Calu3 (cell line): ENCODE measurements at regions not wholly inside any gene's neighbourhood (a gene's known extent, or its start where the extent isn't known, plus 50 kb on each side); places are given as distances from the start of the nearest gene placed in this dataset.

Experiments used
- BruUV-seq: library from RNA; stranded (reverse); fragments of 400-500 nt; replicated peaks from 2 replicates; lab custom pipeline; 2021; lab: Mats Ljungman, UMichigan
- CTCF ChIA-PET: fragments of 300-600 bp; sonication (Branson Sonifier 250); formaldehyde crosslinking; loops from one replicate; lab custom pipeline; 2022; ENCODE audit warnings: antibody characterized with exemption; lab: Charles Lee
- DNase-seq: peaks from one replicate; pipeline ENCODE4 v3.0.0; 2022
- H3K27ac Mint-ChIP-seq: one replicate; pipeline ENCODE4 v1.8.0; 2022; ENCODE audit warnings: mixed read lengths; ENCODE audit not compliant: unreplicated experiment
- H3K27me3 Mint-ChIP-seq: one replicate; pipeline ENCODE4 v1.8.0; 2022; ENCODE audit warnings: mixed read lengths; ENCODE audit not compliant: unreplicated experiment
- H3K36me3 Mint-ChIP-seq: one replicate; pipeline ENCODE4 v1.8.0; 2022; ENCODE audit warnings: mild to moderate bottlenecking, moderate library complexity, mixed read lengths; ENCODE audit not compliant: insufficient read depth, unreplicated experiment
- H3K4me1 Mint-ChIP-seq: one replicate; pipeline ENCODE4 v1.8.0; 2022; ENCODE audit warnings: mild to moderate bottlenecking, low read depth, mixed read lengths; ENCODE audit not compliant: unreplicated experiment
- H3K4me3 Mint-ChIP-seq: one replicate; pipeline ENCODE4 v1.8.0; 2022; ENCODE audit warnings: mild to moderate bottlenecking, low read depth, moderate library complexity, mixed read lengths; ENCODE audit not compliant: unreplicated experiment
- H3K9me3 Mint-ChIP-seq: one replicate; pipeline ENCODE4 v1.8.0; 2022; ENCODE audit warnings: low read depth, mixed read lengths; ENCODE audit not compliant: unreplicated experiment
- CTCF ChIP-seq: fragments of 200-600 bp; IDR thresholded peaks from one replicate; pipeline ENCODE4 v1.8.0; 2022; ENCODE audit warnings: antibody characterized with exemption; ENCODE audit not compliant: unreplicated experiment
- intact Hi-C: fragments of 100-400 bp; cut with micrococcal nuclease; formaldehyde crosslinking; loops from one replicate; pipeline ENCODE4 v1.10.0; 2022; ENCODE audit not compliant: unreplicated experiment

GRCh38 chr10:106106114-106106513, 1058.4 kb downstream of the SORCS1 start:
- CTCF ChIA-PET, result no interaction called here
- Mint-ChIP-seq H3K4me3 (no peak overlapping the region), H3K27me3 (no peaks in the 10 kb centered on the region), H3K4me1 (no peaks in the 10 kb centered on the region), H3K27ac (no peak overlapping the region), H3K36me3 (no peaks in the 10 kb centered on the region), H3K9me3 (peaks cover 4% of the 10 kb centered on the region)
- TF ChIP-seq CTCF, result no peak
- DNase-seq, result no peak
- intact Hi-C loops, result no loop called here
- BruUV-seq, result no TSS peak

- Mint-ChIP-seq H3K9me3 (peaks cover 2% of the 10 kb centered on the region), H3K27me3 (no peaks in the 10 kb centered on the region), H3K4me3 (no peak overlapping the region), H3K27ac (no peak overlapping the region), H3K4me1 (no peaks in the 10 kb centered on the region), H3K36me3 (no peaks in the 10 kb centered on the region)
- intact Hi-C loops, result no loop called here
- no peak for TF ChIP-seq CTCF
- CTCF ChIA-PET, result no interaction called here
- no peak for DNase-seq
- no TSS peak for BruUV-seq
These were observed 1074.7 kb downstream of the SORCS1 start for GRCh38 chr10:106089855-106090254.

GRCh38 chr10:106086391-106086790, 1078.1 kb downstream of the SORCS1 start:
- Mint-ChIP-seq H3K27me3 (no peaks in the 10 kb centered on the region), H3K4me1 (no peaks in the 10 kb centered on the region), H3K27ac (no peak overlapping the region), H3K36me3 (no peaks in the 10 kb centered on the region), H3K4me3 (no peak overlapping the region), H3K9me3 (no peaks in the 10 kb centered on the region)
- no peak for DNase-seq
- TF ChIP-seq CTCF, result no peak
- CTCF ChIA-PET, result no interaction called here
- no TSS peak for BruUV-seq
- intact Hi-C loops, result no loop called here

DNA sequence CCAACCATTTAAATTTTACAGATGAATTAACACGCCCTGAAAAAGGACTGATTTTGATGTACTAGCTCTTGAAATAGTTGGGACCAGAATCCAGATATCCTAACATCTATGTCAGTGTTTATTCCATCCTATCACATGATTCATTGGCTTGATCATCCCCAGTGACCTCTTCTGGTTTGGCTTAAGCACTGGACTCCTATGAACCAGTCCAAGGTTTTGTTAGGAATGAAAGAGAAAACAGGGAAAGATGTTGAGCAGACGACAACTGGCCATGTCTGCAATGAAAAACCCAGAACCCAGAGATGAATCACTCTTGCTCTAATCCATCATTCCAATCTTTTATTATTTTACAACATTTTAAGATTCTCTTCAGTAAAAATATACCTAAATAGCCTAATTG, 1080.9 kb downstream of the SORCS1 start:
- Mint-ChIP-seq H3K27ac (no peak overlapping the region), H3K36me3 (no peaks in the 10 kb centered on the region), H3K4me1 (no peaks in the 10 kb centered on the region), H3K4me3 (no peak overlapping the region), H3K27me3 (no peaks in the 10 kb centered on the region), H3K9me3 (no peaks in the 10 kb centered on the region)
- DNase-seq, result no peak
- no peak for TF ChIP-seq CTCF
- intact Hi-C loops, result no loop called here
- CTCF ChIA-PET, result no interaction called here
- no TSS peak for BruUV-seq
